ENCODE measurements at regions not wholly inside any gene's neighbourhood (a gene's known extent, or its start where the extent isn't known, plus 50 kb on each side); places are given as distances from the start of the nearest gene placed in this dataset.
A peak's percentile ranks its signal among the peaks of the same experiment; 100 is the strongest.
"Not testable (repeated sequence)": the region's sequence is repeated elsewhere in the genome, so short reads cannot be mapped to it uniquely, and the experiment has no call there.

DNA sequence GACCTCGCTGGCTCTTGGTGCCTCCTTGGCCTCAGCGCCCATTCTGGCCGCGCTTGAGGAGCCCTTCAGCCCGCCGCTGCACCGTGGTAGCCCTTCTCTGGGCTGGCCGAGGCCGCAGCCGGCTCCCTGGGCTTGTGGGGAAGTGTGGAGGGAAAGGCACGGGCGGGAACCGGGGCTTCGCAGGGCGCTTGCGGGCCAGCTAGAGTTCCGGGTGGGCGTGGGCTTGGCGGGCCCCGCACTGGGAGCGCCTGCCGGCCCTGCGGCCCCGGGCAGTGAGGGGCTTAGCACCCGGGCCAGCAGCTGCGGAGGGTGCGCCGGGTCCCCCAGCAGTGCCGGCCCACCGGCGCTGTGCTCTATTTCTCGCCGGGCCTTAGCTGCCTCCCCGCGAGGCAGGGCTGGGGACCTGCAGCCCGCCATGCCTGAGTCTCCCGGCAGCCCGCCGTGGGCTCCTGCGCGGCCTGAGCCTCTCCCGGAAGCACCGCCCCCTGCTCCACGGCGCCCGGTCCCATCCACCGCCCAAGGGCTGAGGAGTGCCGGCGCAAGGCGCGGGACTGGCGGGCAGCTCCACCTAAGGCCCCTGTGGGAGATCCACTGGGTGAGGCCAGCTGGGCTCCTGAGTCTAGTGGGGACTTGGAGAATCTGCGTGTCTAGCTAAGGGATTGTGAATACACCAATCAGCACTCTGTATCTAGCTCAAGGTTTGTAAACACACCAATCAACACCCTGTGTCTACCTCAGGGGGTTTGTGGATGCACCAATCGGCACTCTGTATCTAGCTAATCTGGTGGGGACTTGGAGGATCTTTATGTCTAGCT is 141.1 kb downstream of the SLCO4C1 start:
- DNase-seq: not testable (repeated sequence)

DNA sequence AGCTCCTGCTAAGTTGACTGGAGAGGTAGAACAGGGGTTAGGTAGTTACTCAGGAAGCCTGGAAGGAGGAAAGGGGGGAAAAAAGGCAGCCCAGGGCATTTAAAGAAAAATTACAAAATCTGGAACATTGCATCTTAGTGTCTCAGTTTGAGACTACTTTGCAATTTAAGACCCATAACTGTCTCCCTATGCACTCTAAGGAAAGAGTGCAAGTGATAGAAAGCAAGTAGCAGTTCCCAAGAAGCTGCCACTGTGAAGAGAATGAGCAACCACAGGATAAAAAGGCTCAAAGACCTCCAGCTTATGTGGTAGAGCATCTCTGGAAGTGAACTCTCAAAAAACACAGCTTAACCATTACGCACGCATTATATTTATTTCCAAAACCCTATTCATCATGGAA is 141.8 kb downstream of the SLCO4C1 start:
- DNase-seq: no peak

DNA sequence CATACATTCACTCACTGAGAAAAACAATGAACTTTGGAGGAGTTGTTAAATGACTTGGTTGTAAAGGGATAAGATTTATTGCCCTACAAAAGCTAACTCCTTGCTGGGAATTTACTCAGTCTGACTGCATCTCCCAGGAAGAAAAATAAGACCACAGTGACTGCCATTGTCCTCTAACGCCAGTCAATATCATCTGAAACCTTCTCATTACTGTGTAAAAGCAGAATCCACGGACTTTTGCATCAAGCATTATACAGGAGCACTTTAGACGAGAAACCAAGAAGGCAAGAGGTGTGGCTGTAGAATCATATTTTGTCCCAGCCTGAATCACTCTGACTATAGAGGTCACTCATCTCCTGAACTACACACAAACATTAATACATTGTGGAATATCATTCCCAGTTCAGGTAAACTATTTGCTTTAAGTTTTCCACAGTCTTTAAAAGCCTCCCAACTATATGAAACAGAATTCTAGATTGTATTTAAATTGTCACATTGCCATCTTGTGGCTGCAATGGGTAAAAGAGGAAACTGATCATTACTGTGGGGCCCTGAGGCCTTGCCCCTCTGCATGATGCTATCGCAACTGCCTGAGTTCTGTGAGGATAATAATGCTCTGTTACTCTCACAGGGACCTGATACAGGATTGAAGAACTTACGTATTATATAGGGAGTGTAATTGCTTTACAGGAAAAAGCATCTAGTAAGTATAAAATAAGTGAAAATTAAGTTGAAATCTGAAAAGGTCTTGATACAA is 142.9 kb downstream of the SLCO4C1 start:
- DNase-seq: peak; percentile 27

DNA sequence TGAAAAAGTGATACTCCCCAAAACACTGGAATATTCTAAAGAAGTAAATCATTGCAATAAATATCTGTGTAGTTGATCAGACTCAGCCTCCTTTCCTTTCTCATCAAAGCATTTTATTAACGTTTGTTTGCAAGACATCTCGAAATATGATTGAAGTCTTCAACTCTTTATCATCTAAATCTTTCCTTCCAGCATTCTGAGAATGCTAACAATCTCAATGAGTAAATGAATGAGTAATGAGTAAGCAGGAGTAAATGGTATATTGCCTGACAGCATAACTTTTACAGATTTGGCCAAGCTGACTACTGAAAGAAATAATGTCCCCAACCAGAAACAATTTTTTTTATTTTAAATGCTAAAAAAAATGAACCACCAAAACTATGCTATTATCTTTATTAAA is 157.1 kb downstream of the SLCO4C1 start:
- no peak for DNase-seq

DNA sequence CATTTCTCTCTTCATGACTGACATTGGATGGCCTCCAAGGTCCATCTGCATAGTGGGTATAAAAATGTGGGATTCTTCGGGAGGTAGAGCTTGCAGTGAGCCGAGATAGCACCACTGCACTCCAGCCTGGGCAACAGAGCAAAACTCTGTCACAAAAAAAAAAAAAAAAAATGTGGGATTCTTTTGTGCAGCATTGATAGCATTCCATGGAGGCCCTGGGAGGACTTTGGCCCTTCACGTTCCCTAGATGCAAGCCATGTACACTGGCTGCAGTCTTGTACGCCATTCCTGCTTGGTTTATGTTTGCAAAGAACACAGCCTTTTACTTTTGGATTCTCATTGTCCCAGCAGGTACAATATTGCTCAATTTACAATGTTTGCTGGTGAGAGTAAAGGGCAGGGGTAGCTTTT is 157.8 kb downstream of the SLCO4C1 start:
- DNase-seq: no peak

DNA sequence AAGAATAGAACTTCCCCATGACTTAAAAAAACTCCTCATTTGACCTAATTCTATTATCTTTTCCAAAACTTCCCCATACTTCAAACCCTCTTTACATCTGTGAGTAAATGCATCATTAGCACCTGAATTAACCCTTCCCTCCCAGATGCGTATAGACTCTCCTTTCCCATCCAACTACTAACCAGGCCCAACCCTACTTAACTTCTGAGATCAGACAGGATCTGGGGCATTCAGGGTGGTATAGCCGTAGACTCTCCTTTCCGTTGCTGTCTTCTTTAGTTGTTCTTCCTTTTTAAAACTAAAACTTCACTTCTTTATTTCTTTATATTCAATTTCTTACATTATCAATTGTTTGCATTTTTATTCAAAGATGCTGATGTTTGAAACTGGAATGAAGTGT is 165.2 kb downstream of the SLCO4C1 start:
- no peak for DNase-seq

DNA sequence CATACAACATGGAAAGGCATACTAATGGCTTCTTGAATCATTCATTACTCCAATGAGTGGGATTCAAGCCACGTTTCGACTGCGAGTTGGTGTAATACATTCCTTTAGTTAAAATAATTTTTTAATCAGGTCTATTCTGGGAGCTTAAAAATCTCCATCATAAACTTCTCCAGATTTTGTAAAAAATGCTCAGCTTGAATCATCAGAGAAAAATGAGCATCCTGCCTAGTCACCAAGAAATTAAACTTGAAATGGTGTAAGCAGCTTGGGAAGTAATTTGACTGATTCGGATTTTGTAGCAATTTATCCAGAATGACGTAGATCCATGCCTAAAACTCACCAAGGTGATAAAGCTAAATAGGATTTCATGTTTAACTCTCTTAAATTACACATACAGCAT is 165.7 kb downstream of the SLCO4C1 start:
- DNase-seq: no peak

DNA sequence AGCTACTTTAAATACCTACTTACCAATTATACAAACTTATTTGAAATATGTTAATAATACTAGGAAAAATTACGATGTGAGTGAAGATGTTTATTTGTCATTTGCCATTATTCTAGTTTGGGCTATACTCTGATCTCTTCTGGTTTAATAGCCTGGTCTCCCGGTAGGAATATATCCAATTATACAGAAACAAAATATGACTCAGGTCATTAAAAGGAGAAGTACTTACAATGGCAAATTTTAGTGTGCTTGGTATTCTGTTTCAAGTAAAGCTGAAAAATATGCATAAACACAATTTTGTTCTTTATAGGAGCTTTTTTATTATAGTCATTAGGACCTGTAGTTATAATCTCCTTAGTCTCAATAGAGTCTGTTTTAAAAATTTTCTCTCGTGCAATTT is 176.8 kb downstream of the SLCO4C1 start:
- DNase-seq: no peak

DNA sequence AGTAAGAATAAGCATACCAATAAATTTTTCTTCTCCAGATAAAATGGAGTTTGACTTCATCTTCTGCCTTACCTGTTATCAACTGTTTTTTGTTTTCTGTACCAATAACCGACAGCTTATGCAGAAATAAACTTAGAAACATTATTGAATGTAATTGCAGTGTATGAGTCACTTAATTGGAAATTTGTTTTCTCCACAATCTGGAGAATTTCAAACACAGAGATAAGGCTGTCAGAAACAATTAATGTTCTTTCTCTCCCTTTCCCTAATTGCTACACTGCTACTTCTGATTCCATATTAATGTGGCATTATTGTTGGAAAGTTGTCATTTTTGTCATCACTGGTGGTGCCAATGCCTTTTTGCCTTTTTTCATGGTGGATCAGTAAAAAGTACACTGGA is 180.3 kb downstream of the SLCO4C1 start:
- DNase-seq: no peak

DNA sequence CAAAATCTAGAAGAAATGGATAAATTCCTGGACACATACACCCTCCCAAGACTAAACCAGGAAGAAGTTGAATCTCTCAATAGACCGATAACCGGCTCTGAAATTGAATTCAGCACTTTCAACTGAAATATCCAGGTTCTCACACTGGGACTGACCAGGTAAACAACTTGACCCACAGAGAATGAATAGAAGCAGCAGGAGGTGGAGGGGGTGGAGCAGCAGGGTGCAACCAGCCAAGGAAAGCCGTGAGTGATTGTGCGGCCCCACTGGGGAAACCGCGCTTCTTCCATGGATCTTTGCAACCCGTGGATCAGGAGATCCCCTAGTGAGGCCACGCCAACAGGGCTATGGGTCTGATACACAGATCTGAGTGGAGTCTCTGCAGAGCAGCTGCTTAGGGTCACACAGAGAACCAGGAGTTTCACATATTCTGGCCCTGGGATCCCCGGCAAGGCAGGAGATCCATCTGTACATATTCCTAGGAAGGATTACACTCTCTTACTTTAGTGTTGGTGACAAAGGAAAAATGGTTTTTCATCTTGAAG is 181.5 kb downstream of the SLCO4C1 start:
- no peak for DNase-seq

DNA sequence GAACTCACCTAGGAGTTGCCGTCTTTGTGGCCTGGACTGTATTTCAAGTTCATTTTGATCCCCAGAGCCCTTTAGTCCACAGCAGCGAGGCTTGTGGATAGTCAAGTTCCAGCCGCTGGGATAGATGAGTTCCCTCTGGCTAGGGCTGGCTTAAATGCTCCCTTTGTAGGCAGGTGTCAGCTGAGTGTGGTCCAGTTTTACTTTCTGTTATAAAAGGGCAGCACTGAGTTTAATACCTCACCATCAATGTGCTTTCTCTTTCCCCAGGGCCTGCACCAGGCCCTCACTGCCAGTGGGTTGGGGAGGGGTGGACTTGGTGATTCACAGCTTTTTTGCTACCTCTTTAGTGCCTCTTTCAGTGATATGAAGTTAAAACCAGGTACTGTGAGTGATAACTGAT is 188.2 kb downstream of the SLCO4C1 start:
- DNase-seq: no peak

DNA sequence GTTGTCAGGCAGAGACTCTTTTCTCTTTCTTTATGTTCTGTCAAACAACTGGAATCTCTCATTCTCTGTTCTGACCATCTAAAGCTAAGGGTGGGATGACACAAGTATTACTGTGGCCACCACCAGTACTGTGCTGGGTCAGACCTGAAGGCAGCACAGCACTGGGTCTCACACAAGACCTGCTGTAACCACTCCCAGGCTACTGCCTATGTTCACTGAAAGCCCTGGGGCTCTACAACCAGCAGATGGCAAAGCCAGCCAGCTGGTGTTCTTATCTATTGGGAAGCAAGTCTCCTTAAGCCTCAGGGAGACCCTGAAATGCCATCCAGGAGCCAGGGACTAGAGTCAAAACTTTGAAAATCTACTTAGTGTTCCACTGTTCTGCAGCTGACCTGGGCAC is 189.5 kb downstream of the SLCO4C1 start:
- no peak for DNase-seq

DNA sequence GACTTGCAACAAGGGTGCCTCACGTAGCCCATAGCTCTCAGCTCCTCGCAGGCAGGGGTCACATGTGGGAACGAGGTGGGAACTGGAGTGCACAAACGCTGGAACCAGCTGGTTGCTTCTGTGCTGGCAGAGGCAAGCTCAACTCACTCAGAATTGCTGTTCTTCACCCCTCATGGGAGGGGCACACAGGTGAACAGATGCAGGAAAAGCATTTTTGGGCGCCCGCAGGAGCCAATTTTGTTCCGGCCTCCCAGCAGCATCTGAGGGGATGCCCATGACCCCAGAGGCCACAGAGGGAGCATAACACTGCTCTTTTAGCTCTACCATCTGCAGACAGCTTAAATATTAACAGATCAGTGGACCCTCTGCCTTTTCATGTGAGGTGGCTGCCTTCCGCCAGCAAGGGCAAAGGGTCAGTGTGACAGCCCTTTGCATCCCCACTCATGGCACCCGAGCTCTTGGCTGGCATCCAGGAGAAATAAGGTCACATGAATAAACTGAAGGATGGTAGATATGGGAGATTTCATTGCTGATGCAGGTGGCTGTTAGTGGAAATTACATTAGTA is 196.2 kb downstream of the SLCO4C1 start:
- no peak for DNase-seq

DNA sequence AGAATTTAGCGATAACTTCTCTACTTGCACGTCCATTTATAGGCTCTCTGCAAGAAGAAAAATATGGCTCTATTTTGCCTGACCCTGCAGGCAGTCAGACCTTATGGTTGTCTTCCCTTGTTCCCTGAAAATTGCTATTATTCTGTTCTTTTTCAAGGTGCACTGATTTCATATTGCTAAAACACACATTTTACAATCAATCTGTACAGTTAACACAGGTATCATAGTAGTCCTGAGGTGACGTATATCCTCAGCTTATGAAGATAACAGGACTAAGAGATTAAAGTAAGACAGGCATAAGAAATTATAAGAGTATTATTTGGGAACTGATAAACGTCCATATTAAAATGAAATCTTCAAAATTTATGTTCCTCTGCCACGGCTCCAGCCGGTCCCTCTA is 197.0 kb downstream of the SLCO4C1 start:
- not testable (repeated sequence) for DNase-seq

DNA sequence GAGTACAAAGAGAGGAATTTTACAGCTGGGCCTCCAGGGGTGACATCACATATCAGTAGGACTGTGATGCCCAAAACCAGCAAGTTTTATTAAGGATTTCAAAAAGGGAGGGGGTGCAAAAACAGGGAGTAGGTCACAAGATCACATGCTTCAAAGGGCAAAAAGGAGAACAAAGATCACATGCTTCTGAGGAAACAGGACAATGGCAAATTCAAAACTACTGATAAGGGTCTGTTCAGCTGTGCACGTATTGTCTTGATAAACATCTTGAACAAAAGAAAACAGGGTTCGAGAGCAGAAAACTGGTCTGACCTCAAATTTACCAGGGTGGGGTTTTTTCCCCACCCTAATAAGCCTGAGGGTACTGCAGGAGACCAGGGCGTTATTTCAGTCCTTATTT is 197.5 kb downstream of the SLCO4C1 start:
- DNase-seq: not testable (repeated sequence)

DNA sequence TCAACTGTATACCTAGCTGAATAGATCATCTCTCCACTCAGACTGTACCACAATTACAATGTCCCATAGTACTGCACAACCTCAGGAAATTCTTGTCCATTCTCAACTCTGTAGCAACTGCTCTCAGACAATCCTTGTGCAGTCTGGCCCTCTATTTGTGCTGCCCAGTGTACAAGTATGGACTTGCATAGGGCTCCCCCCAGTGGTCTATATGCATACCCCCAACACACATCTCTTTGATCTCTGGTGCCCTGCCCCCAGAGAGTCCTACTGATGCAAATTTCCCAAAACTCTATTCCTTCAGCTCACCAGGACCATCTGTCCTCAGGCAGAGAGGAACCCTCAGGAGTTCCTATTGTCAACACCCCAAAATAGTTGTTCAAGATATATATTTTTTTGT is 205.3 kb downstream of the SLCO4C1 start:
- peak; percentile 22 for DNase-seq

DNA sequence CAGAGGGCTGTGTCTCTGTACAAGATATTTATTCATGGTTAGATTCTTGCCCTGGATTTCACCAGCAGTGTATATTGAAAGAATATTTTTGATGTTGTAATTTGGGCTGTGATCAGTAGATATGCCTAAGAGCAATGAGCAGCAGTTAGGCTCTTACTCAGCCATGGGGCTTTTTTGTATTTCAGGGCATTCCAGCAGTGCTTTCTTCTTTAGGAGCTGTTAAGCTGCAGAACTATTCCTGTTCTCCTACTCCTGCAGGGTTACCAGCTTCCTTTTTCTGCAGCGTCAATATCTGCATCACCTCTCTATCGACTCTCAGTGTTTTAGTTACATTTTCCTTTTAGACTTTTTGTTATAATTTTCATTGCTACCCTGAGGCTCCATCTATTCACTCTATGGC is 206.2 kb downstream of the SLCO4C1 start:
- DNase-seq: no peak

DNA sequence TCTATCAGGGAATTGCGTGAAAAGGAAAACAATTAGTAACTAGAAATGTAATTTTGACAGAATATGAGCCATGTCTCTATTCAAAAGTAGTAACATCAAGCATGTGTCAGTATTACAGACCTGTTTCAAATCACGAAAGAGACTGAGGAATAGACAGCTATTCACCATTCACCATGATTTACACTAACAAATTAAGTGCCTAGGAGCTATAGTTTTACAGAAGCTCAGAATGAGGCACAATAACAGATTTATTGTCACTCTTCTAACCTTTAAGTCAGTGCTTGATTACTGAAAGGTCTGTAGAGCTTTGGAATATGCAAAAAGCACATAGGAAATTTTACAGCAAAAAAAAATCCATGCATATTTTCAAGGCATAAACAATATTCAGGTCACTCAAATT is 208.2 kb downstream of the SLCO4C1 start:
- DNase-seq: no peak

DNA sequence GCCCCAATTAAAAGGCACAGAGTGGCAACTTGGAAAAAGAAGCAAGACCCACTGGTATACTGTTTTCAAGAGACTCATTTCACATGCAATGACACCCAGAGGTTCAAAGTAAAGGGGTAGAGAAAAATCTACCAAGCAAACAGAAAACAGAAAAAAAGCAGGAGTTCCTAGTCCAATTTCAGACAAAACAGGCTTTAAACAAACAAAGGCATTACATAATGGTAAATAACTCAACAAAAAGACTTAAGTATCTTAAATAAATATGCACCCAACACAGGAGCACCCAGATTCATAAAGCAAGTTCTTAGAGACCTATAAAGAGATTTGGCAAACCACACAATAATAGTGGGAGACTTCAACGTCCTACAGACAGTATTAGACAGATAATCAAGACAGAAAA is 215.8 kb downstream of the SLCO4C1 start:
- no peak for DNase-seq

DNA sequence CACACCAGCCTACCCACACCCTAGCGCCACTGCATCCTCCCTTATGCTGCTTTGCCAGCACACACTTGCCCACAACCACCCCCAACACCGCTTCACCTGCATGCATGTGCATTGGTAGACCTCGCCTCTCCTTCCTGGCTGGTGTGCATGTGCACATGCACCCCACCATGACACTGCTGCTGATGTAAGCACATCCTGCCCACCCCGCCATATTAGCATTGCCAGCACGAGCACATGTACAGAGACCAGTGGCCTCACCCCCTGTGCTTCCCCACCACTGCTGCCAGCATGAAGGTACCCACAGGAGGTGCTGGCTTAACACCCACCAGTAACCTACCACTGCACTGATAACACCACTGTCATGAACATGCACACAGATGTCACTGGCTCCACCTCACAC is 218.2 kb downstream of the SLCO4C1 start:
- no peak for DNase-seq

DNA sequence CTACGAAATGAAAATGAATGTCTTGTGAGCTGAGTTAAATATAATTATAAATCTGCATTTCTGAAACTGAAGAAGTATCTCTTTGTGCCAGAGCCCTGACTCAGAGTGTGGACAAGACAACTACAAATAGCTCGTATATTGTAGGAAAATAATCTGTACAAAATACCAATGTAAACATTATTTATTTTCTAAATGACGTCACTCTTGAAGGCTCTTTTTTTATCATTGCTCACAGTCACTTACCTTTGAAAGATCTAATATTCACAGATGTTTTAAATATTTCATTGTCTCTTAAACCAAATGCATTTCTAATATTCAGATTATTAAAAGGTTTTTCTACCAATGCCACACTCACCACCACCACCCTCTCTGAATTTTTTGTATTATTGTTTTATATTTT is 226.1 kb downstream of the SLCO4C1 start:
- DNase-seq: no peak

DNA sequence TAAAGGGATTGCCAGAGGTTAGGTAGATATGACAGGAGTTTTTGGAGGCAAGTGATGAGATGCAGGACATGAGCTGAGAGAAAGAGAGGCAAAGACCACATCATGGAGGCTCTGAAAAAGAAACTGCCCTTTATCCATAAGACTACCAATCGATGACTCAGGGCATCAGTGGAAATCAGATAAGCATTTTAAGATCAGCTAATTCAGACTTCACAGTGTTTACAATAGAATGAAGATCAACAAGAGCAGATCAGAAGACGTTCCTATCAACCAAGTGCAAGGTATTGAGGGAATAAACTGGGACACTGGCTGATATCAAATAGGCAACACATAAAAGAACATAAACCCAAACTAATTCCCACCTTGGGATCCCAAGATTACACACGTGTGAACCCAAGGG is 227.2 kb downstream of the SLCO4C1 start:
- DNase-seq: no peak

DNA sequence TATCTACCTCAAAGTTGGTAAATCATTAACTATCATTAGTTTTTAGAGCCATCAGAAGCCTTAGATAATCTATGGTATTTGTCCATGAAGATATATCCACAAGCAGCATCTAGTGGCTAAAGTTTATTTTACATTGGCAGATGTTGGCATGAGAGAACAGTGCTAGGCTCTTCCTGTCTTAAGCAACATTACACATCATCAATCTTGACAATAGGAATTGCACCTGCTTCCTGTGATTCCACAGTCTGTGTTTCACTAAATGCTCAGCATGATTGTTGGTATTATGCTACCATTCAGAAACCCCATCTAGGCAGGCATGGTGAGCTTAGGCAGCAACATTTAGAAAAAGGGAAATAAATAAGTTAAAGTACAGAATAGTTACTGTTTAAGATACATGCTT is 246.6 kb downstream of the SLCO4C1 start:
- DNase-seq: peak; percentile 81

DNA sequence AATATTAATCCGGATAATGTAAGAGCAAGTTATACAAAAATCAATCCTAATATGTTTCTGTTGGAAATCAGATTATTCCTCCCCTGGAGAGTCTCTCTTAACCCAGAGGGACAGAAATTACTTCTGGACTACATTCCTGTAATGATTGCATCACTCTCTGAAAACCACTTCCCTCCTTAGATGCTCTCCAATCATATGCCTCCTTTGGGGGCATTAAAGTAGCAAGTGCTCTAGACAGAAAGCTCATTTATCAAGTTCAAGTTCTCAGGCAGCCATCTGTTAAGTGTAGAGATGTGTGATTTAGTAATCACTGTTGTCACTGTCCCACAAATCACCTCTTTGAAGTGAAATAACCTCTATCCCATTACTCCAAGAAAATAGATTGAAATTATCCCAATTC is 247.1 kb downstream of the SLCO4C1 start:
- peak; percentile 5 for DNase-seq
